LNCaP clone FGC (cell line): ENCODE measurements at regions not wholly inside any gene's neighbourhood (a gene's known extent, or its start where the extent isn't known, plus 50 kb on each side); places are given as distances from the start of the nearest gene placed in this dataset.

ENCODE experiments used
- DNase-seq: peaks from one replicate; pipeline ENCODE4 v3.0.0-alpha.2; 2011; ENCODE audit warnings: low read depth
- H3K4me3 ChIP-seq: 2 replicates; pipeline ENCODE4 v1.5.1; 2011; ENCODE audit warnings: mild to moderate bottlenecking, low read depth, low read length, control low read depth
- CTCF ChIP-seq: IDR thresholded peaks from 2 replicates; pipeline ENCODE4 v1.5.1; 2012; ENCODE audit warnings: mild to moderate bottlenecking; ENCODE audit not compliant: control insufficient read depth, insufficient read depth; ENCODE audit errors: extremely low read depth

GRCh38 chr12:45644541-45644940, 85.0 kb upstream of the ARID2 start:
- TF ChIP-seq CTCF: no peak
- no peak for DNase-seq
- no peak overlapping the region for H3K4me3 ChIP-seq

- DNase-seq: no peak
- no peak for TF ChIP-seq CTCF
- H3K4me3 ChIP-seq: no peak overlapping the region
Measured at GRCh38 chr12:45646851-45647581, 82.5 kb upstream of the ARID2 start.

- no peak for TF ChIP-seq CTCF
- H3K4me3 ChIP-seq: no peak overlapping the region
- no peak for DNase-seq
Measured at GRCh38 chr12:45648070-45648469, 81.4 kb upstream of the ARID2 start.

- TF ChIP-seq CTCF: no peak
- no peak for DNase-seq
- H3K4me3 ChIP-seq: no peak overlapping the region
Measured at GRCh38 chr12:45651029-45651428, 78.5 kb upstream of the ARID2 start.

GRCh38 chr12:45654002-45654665, 75.4 kb upstream of the ARID2 start:
- TF ChIP-seq CTCF: no peak
- no peak overlapping the region for H3K4me3 ChIP-seq
- no peak for DNase-seq

- no peak overlapping the region for H3K4me3 ChIP-seq
- TF ChIP-seq CTCF: peak; percentile 71
- DNase-seq: peak; percentile 31
Measured at GRCh38 chr12:45655186-45655585, 74.3 kb upstream of the ARID2 start.
